Gastroesophageal sphincter (tissue), 3 donors: ENCODE measurements at regions not wholly inside any gene's neighbourhood (a gene's known extent, or its start where the extent isn't known, plus 50 kb on each side); places are given as distances from the start of the nearest gene placed in this dataset.

Experiments used
- EP300 ChIP-seq: sonication (generic); formaldehyde crosslinking; IDR thresholded peaks from one replicate; pipeline ENCODE4 v1.6.1; 2017; ENCODE audit warnings: antibody characterized with exemption, mild to moderate bottlenecking
- POLR2A ChIP-seq, 2 donors: fragments of 450-650 bp; IDR thresholded peaks; one replicate each; pipeline ENCODE4 v1.6.1; 2017; ENCODE audit warnings: antibody characterized with exemption in 2 of 2, mild to moderate bottlenecking in 2 of 2, moderate library complexity in 1 of 2
- POLR2AphosphoS5 ChIP-seq: sonication (generic); formaldehyde crosslinking; IDR thresholded peaks from one replicate; pipeline ENCODE4 v1.6.1; 2017; ENCODE audit warnings: antibody characterized with exemption
- TF ChIP-seq, protein P1 (sequence below), 4 experiments: fragments of 200-600 bp in 2 of 4; fragments of 450-650 bp in 2 of 4; sonication (generic) in 1 of 4; IDR thresholded peaks; one replicate each; pipeline ENCODE4 v1.5.1; 2017 to 2019; ENCODE audit warnings: antibody characterized with exemption in 4 of 4, mild to moderate bottlenecking in 2 of 4, moderate library complexity in 2 of 4

- TF ChIP-seq POLR2A (IDR thresholded peaks at IDR 0.05), result no peak
- TF ChIP-seq, protein P1, sequence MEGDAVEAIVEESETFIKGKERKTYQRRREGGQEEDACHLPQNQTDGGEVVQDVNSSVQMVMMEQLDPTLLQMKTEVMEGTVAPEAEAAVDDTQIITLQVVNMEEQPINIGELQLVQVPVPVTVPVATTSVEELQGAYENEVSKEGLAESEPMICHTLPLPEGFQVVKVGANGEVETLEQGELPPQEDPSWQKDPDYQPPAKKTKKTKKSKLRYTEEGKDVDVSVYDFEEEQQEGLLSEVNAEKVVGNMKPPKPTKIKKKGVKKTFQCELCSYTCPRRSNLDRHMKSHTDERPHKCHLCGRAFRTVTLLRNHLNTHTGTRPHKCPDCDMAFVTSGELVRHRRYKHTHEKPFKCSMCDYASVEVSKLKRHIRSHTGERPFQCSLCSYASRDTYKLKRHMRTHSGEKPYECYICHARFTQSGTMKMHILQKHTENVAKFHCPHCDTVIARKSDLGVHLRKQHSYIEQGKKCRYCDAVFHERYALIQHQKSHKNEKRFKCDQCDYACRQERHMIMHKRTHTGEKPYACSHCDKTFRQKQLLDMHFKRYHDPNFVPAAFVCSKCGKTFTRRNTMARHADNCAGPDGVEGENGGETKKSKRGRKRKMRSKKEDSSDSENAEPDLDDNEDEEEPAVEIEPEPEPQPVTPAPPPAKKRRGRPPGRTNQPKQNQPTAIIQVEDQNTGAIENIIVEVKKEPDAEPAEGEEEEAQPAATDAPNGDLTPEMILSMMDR (IDR thresholded peaks at IDR 0.05), result no peak
- TF ChIP-seq POLR2AphosphoS5, result no peak
- TF ChIP-seq EP300, result no peak
These were observed 651.0 kb downstream of the TAF11L14 start for GRCh38 chr5:18285257-18285656.
